ENCODE measurements at regions not wholly inside any gene's neighbourhood (a gene's known extent, or its start where the extent isn't known, plus 50 kb on each side); places are given as distances from the start of the nearest gene placed in this dataset.

GRCh38 chr20:51198876-51199523 is 176.1 kb upstream of the KCNG1 start:
- no peak for TF ChIP-seq CTCF (IDR thresholded peaks at IDR 0.05; ENCODE audit: extremely low read depth in 1 of 2, insufficient read depth in 1 of 2, low read depth in 1 of 2, low read length in 2 of 2)
- no peak for TF ChIP-seq EZH2 (IDR thresholded peaks at IDR 0.05; ENCODE audit: borderline replicate concordance, low read depth, low read length, severe bottlenecking)
- TF ChIP-seq GATA2 (IDR thresholded peaks at IDR 0.05; ENCODE audit: insufficient read depth, insufficient read length, low read depth, low read length) = no peak
- TF ChIP-seq MAX (IDR thresholded peaks at IDR 0.05; ENCODE audit: insufficient read depth, insufficient read length) = no peak
- no peak for TF ChIP-seq POLR2AphosphoS5 (IDR thresholded peaks at IDR 0.05; ENCODE audit: insufficient read depth, low read depth, low read length)
- Histone ChIP-seq H3K9me1 (replicated peaks; ENCODE audit: control insufficient read depth, extremely low read depth, insufficient read depth, low read length) (no peaks in the 10 kb centered on the region), H3K9ac (replicated peaks; ENCODE audit: extremely low read depth, insufficient read depth, low read length) (no peak overlapping the region), H3K4me2 (ENCODE audit: insufficient read depth, low read length) (no peak overlapping the region), H3K9me3 (replicated peaks; ENCODE audit: control insufficient read depth, insufficient read depth, low read length) (no peaks in the 10 kb centered on the region), H3K27ac (ENCODE audit: insufficient read depth, low read depth, low read length) (no peak overlapping the region), H3K27me3 (ENCODE audit: control insufficient read depth in 2 of 2, insufficient read depth in 2 of 2, low read length in 2 of 2) (peaks cover 4 to 13% of the 10 kb centered on the region in 2 experiments), H3K36me3 (ENCODE audit: control insufficient read depth in 2 of 2, extremely low read depth in 1 of 2, insufficient read depth in 2 of 2, low read length in 2 of 2) (no peaks in the 10 kb centered on the region), H2AFZ (ENCODE audit: low read depth, low read length) (no peak overlapping the region), H3K4me3 (replicated peaks in 1 of 3; ENCODE audit: insufficient read depth in 1 of 3, low read depth in 1 of 3, low read length in 3 of 3) (no peak overlapping the region), H3K79me2 (ENCODE audit: control insufficient read depth, insufficient read depth, low read length) (no peaks in the 10 kb centered on the region), H4K20me1 (replicated peaks; ENCODE audit: control insufficient read depth, extremely low read depth, insufficient read depth, low read length) (no peaks in the 10 kb centered on the region), H3K4me1 (ENCODE audit: control insufficient read depth, extremely low read depth, insufficient read depth, low read length) (peaks cover 1% of the 10 kb centered on the region)
- ChIA-PET POLR2A (no interaction called here), CTCF (interaction anchor here (1.4 kb wide), 1 partner anchor 22 kb away, joined by 4 read pairs; no protein-coding TSS in a partner anchor)
- intact Hi-C loops (cut with micrococcal nuclease) = no loop called here
- BruUV-seq (replicated peaks) = no TSS peak
- dilution Hi-C loops (cut with MboI; ENCODE audit: extremely low pct_ligation_motif_present, low sequenced_read_pairs) = no loop called here
- no peak for DNase-seq (ENCODE audit: low read depth, low spot score)
- FAIRE-seq = no peak
